Endodermal cell (in vitro differentiated cells): ENCODE measurements at regions not wholly inside any gene's neighbourhood (a gene's known extent, or its start where the extent isn't known, plus 50 kb on each side); places are given as distances from the start of the nearest gene placed in this dataset.

Source experiments
- DNase-seq: peaks from one replicate; pipeline ENCODE4 v3.0.0-alpha.2; 2017
- H3K27ac ChIP-seq: 2 replicates; pipeline ENCODE4 v1.5.1; 2013; ENCODE audit warnings: mild to moderate bottlenecking, low read depth, low read length, moderate library complexity
- H3K27me3 ChIP-seq: 2 replicates; pipeline ENCODE4 v1.6.1; 2013; ENCODE audit warnings: mild to moderate bottlenecking, low read length, moderate library complexity; ENCODE audit not compliant: insufficient read depth, control insufficient read depth, poor library complexity, severe bottlenecking
- H3K36me3 ChIP-seq: 2 replicates; pipeline ENCODE4 v1.7.0; 2013; ENCODE audit warnings: mild to moderate bottlenecking, low read length, moderate library complexity; ENCODE audit not compliant: control insufficient read depth, insufficient read depth
- H3K4me1 ChIP-seq: one replicate; pipeline ENCODE4 v1.7.0; 2013; ENCODE audit warnings: low read length; ENCODE audit not compliant: control insufficient read depth, insufficient read depth
- H3K4me3 ChIP-seq: 2 replicates; pipeline ENCODE4 v1.5.1; 2013; ENCODE audit warnings: mild to moderate bottlenecking, low read length, moderate library complexity
- H3K9ac ChIP-seq: 2 replicates; pipeline ENCODE4 v1.6.1; 2013; ENCODE audit warnings: mild to moderate bottlenecking, low read length, moderate library complexity; ENCODE audit not compliant: poor library complexity, severe bottlenecking; ENCODE audit errors: extremely low read depth
- H3K9me3 ChIP-seq: 2 replicates; pipeline ENCODE4 v1.6.1; 2013; ENCODE audit warnings: mild to moderate bottlenecking, low read length, moderate library complexity; ENCODE audit not compliant: control insufficient read depth
- H3K27ac Mint-ChIP-seq: 2 replicates; pipeline ENCODE4 v1.8.0; 2020; ENCODE audit warnings: mixed read lengths
- H3K27me3 Mint-ChIP-seq: 2 replicates; pipeline ENCODE4 v1.8.0; 2021; ENCODE audit warnings: mild to moderate bottlenecking, mixed read lengths; ENCODE audit not compliant: insufficient read depth
- H3K36me3 Mint-ChIP-seq: 2 replicates; pipeline ENCODE4 v1.8.0; 2020; ENCODE audit warnings: low read depth, mixed read lengths
- H3K4me1 Mint-ChIP-seq: 2 replicates; pipeline ENCODE4 v1.8.0; 2020; ENCODE audit warnings: mixed read lengths
- H3K4me3 Mint-ChIP-seq: 2 replicates; pipeline ENCODE4 v1.8.0; 2020; ENCODE audit warnings: mild to moderate bottlenecking, moderate library complexity, mixed read lengths
- H3K9me3 Mint-ChIP-seq: 2 replicates; pipeline ENCODE4 v1.8.0; 2020; ENCODE audit warnings: mild to moderate bottlenecking, mixed read lengths
- WGBS, 2 experiments: methylation state at CpG; one replicate each; pipeline versions ENCODE4 v1.1.5 to v1.1.7; 2013; ENCODE audit warnings: missing lambda C conversion rate in 2 of 2, mixed read lengths in 1 of 2; ENCODE audit not compliant: insufficient coverage in 1 of 2, insufficient read length in 1 of 2; 5-methylcytosine and 5-hydroxymethylcytosine counted together
- TF ChIP-seq, protein P1 (sequence below): fragments of 200-600 bp; sonication (generic); conservative IDR thresholded peaks from 2 replicates; pipeline ENCODE4 v1.5.0; 2021; ENCODE audit warnings: antibody characterized with exemption, mild to moderate bottlenecking

DNA sequence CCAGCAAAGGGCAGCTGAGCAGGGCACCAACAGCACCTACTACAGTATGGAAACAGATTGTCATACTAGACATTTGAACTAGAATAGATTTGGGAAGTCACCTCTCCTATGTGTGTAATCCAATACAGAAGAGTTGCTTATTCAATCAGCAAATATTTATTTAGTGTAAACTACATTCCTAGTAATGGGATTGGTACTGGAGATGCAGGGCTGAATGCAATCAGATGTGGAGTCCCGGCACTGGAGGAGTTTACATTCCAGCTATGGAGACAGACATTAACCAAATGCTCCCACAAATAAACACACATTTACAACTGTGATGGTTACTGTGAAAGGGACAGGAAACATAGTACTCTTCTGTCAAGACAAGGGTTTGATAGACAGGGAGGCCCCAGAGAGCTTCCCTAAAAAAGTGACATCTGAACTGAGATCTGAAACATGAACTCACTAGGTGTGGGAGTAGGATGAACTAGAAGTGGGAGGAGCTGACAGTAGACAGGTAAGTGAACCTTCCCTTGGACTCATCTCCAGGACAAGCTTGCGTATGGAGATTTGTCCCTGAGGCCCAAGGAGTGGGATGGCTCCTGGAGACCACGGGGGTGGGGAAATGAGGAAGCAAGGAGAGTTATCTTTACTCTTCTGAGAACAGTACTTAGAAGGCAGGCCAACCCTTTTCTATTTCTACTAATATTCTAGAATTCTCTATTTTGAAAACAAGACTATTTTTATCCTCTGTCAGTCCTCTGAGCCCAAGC lies 420.5 kb downstream of the MAFB start:
- Histone ChIP-seq H3K27ac (no peak overlapping the region), H3K27me3 (no peaks in the 10 kb centered on the region), H3K36me3 (no peaks in the 10 kb centered on the region), H3K9me3 (no peaks in the 10 kb centered on the region), H3K4me1 (peaks cover 6% of the 10 kb centered on the region), H3K9ac (no peak overlapping the region), H3K4me3 (no peak overlapping the region)
- peak; percentile 77 for DNase-seq
- no peaks in the 10 kb centered on the region for H3K9me3 Mint-ChIP-seq
- H3K27me3 Mint-ChIP-seq, result no peaks in the 10 kb centered on the region
- TF ChIP-seq, protein P1, sequence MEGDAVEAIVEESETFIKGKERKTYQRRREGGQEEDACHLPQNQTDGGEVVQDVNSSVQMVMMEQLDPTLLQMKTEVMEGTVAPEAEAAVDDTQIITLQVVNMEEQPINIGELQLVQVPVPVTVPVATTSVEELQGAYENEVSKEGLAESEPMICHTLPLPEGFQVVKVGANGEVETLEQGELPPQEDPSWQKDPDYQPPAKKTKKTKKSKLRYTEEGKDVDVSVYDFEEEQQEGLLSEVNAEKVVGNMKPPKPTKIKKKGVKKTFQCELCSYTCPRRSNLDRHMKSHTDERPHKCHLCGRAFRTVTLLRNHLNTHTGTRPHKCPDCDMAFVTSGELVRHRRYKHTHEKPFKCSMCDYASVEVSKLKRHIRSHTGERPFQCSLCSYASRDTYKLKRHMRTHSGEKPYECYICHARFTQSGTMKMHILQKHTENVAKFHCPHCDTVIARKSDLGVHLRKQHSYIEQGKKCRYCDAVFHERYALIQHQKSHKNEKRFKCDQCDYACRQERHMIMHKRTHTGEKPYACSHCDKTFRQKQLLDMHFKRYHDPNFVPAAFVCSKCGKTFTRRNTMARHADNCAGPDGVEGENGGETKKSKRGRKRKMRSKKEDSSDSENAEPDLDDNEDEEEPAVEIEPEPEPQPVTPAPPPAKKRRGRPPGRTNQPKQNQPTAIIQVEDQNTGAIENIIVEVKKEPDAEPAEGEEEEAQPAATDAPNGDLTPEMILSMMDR, result no peak
- H3K36me3 Mint-ChIP-seq, result peaks cover 6% of the 10 kb centered on the region
- peaks cover 56% of the 10 kb centered on the region for H3K4me1 Mint-ChIP-seq
- peak overlapping the region; percentile 75 for H3K4me3 Mint-ChIP-seq
- WGBS, 2 experiments, result 58% methylated on average over 2 of the region's 3 CpGs; no CpG with 5 or more reads in 1 of the 2 experiments
- H3K27ac Mint-ChIP-seq, result peak overlapping the region; percentile 97

- Mint-ChIP-seq H3K4me3 (no peak overlapping the region), H3K9me3 (no peaks in the 10 kb centered on the region), H3K36me3 (no peaks in the 10 kb centered on the region), H3K27ac (no peak overlapping the region), H3K27me3 (no peaks in the 10 kb centered on the region), H3K4me1 (peaks cover 51% of the 10 kb centered on the region)
- Histone ChIP-seq H3K4me1 (peaks cover 6% of the 10 kb centered on the region), H3K27me3 (no peaks in the 10 kb centered on the region), H3K36me3 (no peaks in the 10 kb centered on the region), H3K4me3 (no peak overlapping the region), H3K9ac (no peak overlapping the region), H3K27ac (no peak overlapping the region), H3K9me3 (no peaks in the 10 kb centered on the region)
- TF ChIP-seq, protein P1, result peak; percentile 81
- peak; percentile 75 for DNase-seq
- WGBS, 2 experiments, result 75 to 80% methylated on average over 2 to 5 of the region's 6 CpGs
Observed at GRCh38 chr20:40265825-40266533, 423.1 kb downstream of the MAFB start.

DNA sequence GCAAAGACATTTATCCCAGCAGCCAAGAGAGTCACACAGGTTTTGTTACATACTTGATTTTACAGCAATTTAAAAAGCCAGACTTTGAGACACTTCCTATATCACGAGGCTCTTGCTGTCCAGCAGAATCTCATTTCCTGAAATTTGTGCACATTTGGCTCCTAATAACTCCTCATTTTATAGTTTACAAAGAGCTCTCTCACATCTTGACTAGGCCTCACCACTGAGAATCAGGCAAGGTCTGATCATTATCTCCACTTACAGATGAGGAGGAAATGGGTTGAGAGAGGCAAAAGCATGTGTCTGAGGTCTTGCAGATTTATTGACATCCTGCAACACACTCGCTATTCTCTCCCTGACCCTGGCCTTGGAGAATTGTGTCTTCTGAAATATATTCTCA lies 426.8 kb downstream of the MAFB start:
- H3K4me3 Mint-ChIP-seq, result no peak overlapping the region
- no peaks in the 10 kb centered on the region for H3K9me3 ChIP-seq
- DNase-seq, result no peak
- H3K36me3 ChIP-seq, result no peaks in the 10 kb centered on the region
- no peak overlapping the region for H3K4me3 ChIP-seq
- no peaks in the 10 kb centered on the region for H3K4me1 ChIP-seq
- no peaks in the 10 kb centered on the region for H3K9me3 Mint-ChIP-seq
- no peaks in the 10 kb centered on the region for H3K27me3 ChIP-seq
- no peak overlapping the region for H3K27ac Mint-ChIP-seq
- no peak overlapping the region for H3K9ac ChIP-seq
- H3K27ac ChIP-seq, result no peak overlapping the region
- 95 to 100% methylated on average over 1 to 2 of the region's 2 CpGs for WGBS, 2 experiments
- TF ChIP-seq, protein P1, result no peak
- no peaks in the 10 kb centered on the region for H3K27me3 Mint-ChIP-seq
- no peaks in the 10 kb centered on the region for H3K36me3 Mint-ChIP-seq
- peaks cover 30% of the 10 kb centered on the region for H3K4me1 Mint-ChIP-seq
